Caco-2 (cell line): ENCODE measurements at regions not wholly inside any gene's neighbourhood (a gene's known extent, or its start where the extent isn't known, plus 50 kb on each side); places are given as distances from the start of the nearest gene placed in this dataset.

Experiments used
- BruUV-seq: library from RNA; stranded (reverse); fragments of 400-500 nt; replicated peaks from 2 replicates; lab custom pipeline; 2021; lab: Mats Ljungman, UMichigan
- CTCF ChIA-PET: fragments of 300-600 bp; sonication (Branson Sonifier 250); formaldehyde crosslinking; loops from one replicate; lab custom pipeline; 2022; ENCODE audit warnings: antibody characterized with exemption; lab: Charles Lee
- POLR2A ChIA-PET: fragments of 300-600 bp; sonication (Branson Sonifier 250); formaldehyde crosslinking; loops from one replicate; lab custom pipeline; 2022; ENCODE audit warnings: antibody characterized with exemption; lab: Charles Lee
- DNase-seq, 2 experiments: peaks; one replicate each; pipeline versions ENCODE4 v3.0.0 to v3.0.0-alpha.2; 2020 to 2022
- H3K27me3 ChIP-seq: replicated peaks from 2 replicates; pipeline ENCODE4 v1.6.0; 2011; ENCODE audit warnings: low read length; ENCODE audit not compliant: control insufficient read depth, insufficient read depth
- H3K36me3 ChIP-seq: 2 replicates; pipeline ENCODE4 v1.5.1; 2011; ENCODE audit warnings: low read length; ENCODE audit not compliant: control insufficient read depth, insufficient read depth
- H3K4me1 ChIP-seq: fragments of 250-450 bp; sonication (Bioruptor Pico); 2 replicates; pipeline ENCODE4 v1.5.1; 2020; ENCODE audit warnings: mild to moderate bottlenecking
- H3K4me3 ChIP-seq: 2 replicates; pipeline ENCODE4 v1.5.1; 2011; ENCODE audit warnings: low read depth, mild to moderate bottlenecking, control low read depth, low read length
- H3K9me3 ChIP-seq: fragments of 250-450 bp; sonication (Bioruptor Pico); 2 replicates; pipeline ENCODE4 v1.5.1; 2020; ENCODE audit warnings: mild to moderate bottlenecking, moderate library complexity
- H3K27ac Mint-ChIP-seq: one replicate; pipeline ENCODE4 v1.8.0; 2022; ENCODE audit warnings: mixed read lengths; ENCODE audit not compliant: unreplicated experiment
- H3K27me3 Mint-ChIP-seq: one replicate; pipeline ENCODE4 v1.8.0; 2022; ENCODE audit warnings: mixed read lengths; ENCODE audit not compliant: insufficient read depth, unreplicated experiment
- H3K36me3 Mint-ChIP-seq: one replicate; pipeline ENCODE4 v1.8.0; 2022; ENCODE audit warnings: mild to moderate bottlenecking, mixed read lengths; ENCODE audit not compliant: insufficient read depth, unreplicated experiment
- H3K4me1 Mint-ChIP-seq: one replicate; pipeline ENCODE4 v1.8.0; 2022; ENCODE audit warnings: low read depth, mixed read lengths; ENCODE audit not compliant: unreplicated experiment
- H3K4me3 Mint-ChIP-seq: one replicate; pipeline ENCODE4 v1.8.0; 2022; ENCODE audit warnings: mild to moderate bottlenecking, moderate library complexity, mixed read lengths; ENCODE audit not compliant: unreplicated experiment
- H3K9me3 Mint-ChIP-seq: one replicate; pipeline ENCODE4 v1.8.0; 2022; ENCODE audit warnings: mixed read lengths; ENCODE audit not compliant: unreplicated experiment
- intact Hi-C: fragments of 100-400 bp; cut with micrococcal nuclease; formaldehyde crosslinking; loops from one replicate; pipeline ENCODE4 v1.10.0; 2022; ENCODE audit not compliant: unreplicated experiment
- TF ChIP-seq, protein P1 (sequence below), 2 experiments: fragments of 200-600 bp in 1 of 2; IDR thresholded peaks; 1 replicate in 1 of 2; 2 replicates in 1 of 2; pipeline versions ENCODE4 v1.5.1 to v1.8.0; 2011 to 2022; ENCODE audit warnings: antibody characterized with exemption in 1 of 2, control low read depth in 1 of 2, inconsistent platforms in 1 of 2, low read depth in 1 of 2, low read length in 1 of 2, mild to moderate bottlenecking in 1 of 2, moderate library complexity in 1 of 2; ENCODE audit not compliant: insufficient read depth in 1 of 2, severe bottlenecking in 1 of 2, unreplicated experiment in 1 of 2

DNA sequence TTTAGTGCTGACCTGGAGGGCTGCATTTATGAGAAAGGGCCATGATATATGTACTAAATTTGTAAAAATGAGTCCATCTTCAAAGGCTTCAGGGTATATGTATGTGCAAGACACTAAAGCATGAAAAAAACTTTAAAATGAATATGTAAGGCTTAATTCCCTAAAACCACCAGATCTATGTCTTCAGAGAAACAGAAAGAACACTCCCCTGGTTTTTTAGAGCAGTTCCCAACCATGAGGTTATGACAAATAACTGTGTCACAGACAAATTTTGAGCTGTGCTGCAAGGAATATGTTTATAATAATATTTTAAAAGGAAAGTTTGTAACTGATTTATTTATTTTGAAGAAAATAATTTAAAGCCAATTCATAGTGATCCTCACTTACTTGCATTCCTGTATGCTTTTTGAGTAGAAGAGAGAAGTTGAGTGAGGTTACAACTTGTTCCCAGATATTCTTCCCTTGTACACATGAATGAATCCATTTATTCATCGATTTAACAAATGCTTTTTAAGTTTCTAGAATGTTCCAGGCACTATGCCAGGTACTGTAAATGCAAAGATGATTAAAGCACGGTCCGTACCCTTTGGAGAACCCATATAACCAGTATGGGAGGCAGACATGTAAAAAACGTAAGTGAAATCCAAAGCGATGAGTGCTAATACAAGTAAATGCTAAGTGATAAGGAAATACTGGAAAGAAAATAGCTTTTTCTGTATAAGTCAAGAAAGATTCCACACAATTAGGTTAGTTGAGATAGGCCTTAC is 295.2 kb upstream of the DIAPH2 start:
- no peaks in the 10 kb centered on the region for H3K4me1 ChIP-seq
- H3K27me3 ChIP-seq: no peaks in the 10 kb centered on the region
- Mint-ChIP-seq H3K36me3 (no peaks in the 10 kb centered on the region), H3K27me3 (no peaks in the 10 kb centered on the region), H3K27ac (no peak overlapping the region), H3K9me3 (no peaks in the 10 kb centered on the region), H3K4me1 (no peaks in the 10 kb centered on the region), H3K4me3 (no peak overlapping the region)
- H3K4me3 ChIP-seq: no peak overlapping the region
- no peaks in the 10 kb centered on the region for H3K9me3 ChIP-seq
- POLR2A ChIA-PET: no interaction called here
- no peak for DNase-seq
- CTCF ChIA-PET: no interaction called here
- no TSS peak for BruUV-seq
- TF ChIP-seq, protein P1, sequence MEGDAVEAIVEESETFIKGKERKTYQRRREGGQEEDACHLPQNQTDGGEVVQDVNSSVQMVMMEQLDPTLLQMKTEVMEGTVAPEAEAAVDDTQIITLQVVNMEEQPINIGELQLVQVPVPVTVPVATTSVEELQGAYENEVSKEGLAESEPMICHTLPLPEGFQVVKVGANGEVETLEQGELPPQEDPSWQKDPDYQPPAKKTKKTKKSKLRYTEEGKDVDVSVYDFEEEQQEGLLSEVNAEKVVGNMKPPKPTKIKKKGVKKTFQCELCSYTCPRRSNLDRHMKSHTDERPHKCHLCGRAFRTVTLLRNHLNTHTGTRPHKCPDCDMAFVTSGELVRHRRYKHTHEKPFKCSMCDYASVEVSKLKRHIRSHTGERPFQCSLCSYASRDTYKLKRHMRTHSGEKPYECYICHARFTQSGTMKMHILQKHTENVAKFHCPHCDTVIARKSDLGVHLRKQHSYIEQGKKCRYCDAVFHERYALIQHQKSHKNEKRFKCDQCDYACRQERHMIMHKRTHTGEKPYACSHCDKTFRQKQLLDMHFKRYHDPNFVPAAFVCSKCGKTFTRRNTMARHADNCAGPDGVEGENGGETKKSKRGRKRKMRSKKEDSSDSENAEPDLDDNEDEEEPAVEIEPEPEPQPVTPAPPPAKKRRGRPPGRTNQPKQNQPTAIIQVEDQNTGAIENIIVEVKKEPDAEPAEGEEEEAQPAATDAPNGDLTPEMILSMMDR (IDR thresholded peaks at IDR 0.05; ENCODE audit: insufficient read depth in 1 of 2, low read depth in 1 of 2, low read length in 1 of 2, severe bottlenecking in 1 of 2, unreplicated experiment in 1 of 2): no peak
- intact Hi-C loops: no loop called here
- no peaks in the 10 kb centered on the region for H3K36me3 ChIP-seq

DNA sequence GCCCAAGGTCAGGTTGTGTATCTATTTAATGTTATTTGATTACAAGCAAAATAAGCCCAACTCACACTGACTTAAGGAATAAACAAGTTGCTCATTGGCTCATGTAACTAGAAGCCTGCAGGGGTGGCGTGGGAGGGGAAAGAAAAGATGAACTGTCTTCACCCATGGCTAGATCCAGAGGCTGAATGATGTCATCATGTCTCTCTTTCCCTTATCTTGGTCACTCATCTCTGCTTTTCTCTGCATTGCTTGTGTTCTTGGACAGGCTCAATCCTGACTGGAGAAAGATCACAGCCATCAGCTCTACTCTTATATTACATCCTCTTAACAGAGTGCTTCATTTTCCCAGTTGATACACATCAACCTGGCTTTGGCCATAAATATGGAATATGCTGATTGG is 290.0 kb upstream of the DIAPH2 start:
- H3K36me3 Mint-ChIP-seq: no peaks in the 10 kb centered on the region
- no TSS peak for BruUV-seq
- no peaks in the 10 kb centered on the region for H3K36me3 ChIP-seq
- ChIA-PET CTCF (no interaction called here), POLR2A (no interaction called here)
- H3K27ac Mint-ChIP-seq: no peak overlapping the region
- H3K4me3 Mint-ChIP-seq: no peak overlapping the region
- intact Hi-C loops: no loop called here
- H3K9me3 Mint-ChIP-seq: no peaks in the 10 kb centered on the region
- no peaks in the 10 kb centered on the region for H3K27me3 ChIP-seq
- TF ChIP-seq, protein P1 (IDR thresholded peaks at IDR 0.05; ENCODE audit: insufficient read depth in 1 of 2, low read depth in 1 of 2, low read length in 1 of 2, severe bottlenecking in 1 of 2, unreplicated experiment in 1 of 2): no peak
- H3K27me3 Mint-ChIP-seq: no peaks in the 10 kb centered on the region
- DNase-seq: no peak
- no peak overlapping the region for H3K4me3 ChIP-seq
- no peaks in the 10 kb centered on the region for H3K4me1 ChIP-seq
- no peaks in the 10 kb centered on the region for H3K4me1 Mint-ChIP-seq
- H3K9me3 ChIP-seq: no peaks in the 10 kb centered on the region

DNA sequence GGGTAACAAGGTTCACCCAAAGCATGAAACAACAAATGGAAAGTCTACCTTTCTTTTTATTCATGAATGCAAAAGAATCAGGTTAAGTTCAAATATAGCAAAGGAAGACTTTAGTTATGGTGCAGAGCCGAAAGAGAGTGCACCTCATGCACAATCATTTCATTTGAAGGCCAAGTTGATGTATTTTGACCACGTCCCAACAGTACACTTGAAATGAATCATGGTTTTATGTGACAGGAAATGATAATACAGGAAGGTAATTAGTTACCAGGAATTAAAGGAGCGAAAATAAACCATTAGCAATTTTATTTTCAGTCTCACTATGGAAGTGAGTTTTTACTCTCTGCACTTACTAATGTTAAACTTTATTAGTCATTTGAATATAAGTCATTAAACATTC is 281.2 kb upstream of the DIAPH2 start:
- POLR2A ChIA-PET: no interaction called here
- no TSS peak for BruUV-seq
- no peak overlapping the region for H3K27ac Mint-ChIP-seq
- no peak overlapping the region for H3K4me3 ChIP-seq
- no peaks in the 10 kb centered on the region for H3K27me3 Mint-ChIP-seq
- no peak overlapping the region for H3K4me3 Mint-ChIP-seq
- DNase-seq: no peak
- CTCF ChIA-PET: no interaction called here
- H3K4me1 Mint-ChIP-seq: peaks cover 14% of the 10 kb centered on the region
- H3K27me3 ChIP-seq: no peaks in the 10 kb centered on the region
- intact Hi-C loops: no loop called here
- no peaks in the 10 kb centered on the region for H3K9me3 ChIP-seq
- TF ChIP-seq, protein P1 (IDR thresholded peaks at IDR 0.05; ENCODE audit: insufficient read depth in 1 of 2, low read depth in 1 of 2, low read length in 1 of 2, severe bottlenecking in 1 of 2, unreplicated experiment in 1 of 2): no peak
- H3K4me1 ChIP-seq: peaks cover 27% of the 10 kb centered on the region
- H3K36me3 ChIP-seq: no peaks in the 10 kb centered on the region
- H3K36me3 Mint-ChIP-seq: peaks cover 7% of the 10 kb centered on the region
- H3K9me3 Mint-ChIP-seq: no peaks in the 10 kb centered on the region
